ENCODE measurements at regions not wholly inside any gene's neighbourhood (a gene's known extent, or its start where the extent isn't known, plus 50 kb on each side); places are given as distances from the start of the nearest gene placed in this dataset.
A peak's percentile ranks its signal among the peaks of the same experiment; 100 is the strongest.

DNA sequence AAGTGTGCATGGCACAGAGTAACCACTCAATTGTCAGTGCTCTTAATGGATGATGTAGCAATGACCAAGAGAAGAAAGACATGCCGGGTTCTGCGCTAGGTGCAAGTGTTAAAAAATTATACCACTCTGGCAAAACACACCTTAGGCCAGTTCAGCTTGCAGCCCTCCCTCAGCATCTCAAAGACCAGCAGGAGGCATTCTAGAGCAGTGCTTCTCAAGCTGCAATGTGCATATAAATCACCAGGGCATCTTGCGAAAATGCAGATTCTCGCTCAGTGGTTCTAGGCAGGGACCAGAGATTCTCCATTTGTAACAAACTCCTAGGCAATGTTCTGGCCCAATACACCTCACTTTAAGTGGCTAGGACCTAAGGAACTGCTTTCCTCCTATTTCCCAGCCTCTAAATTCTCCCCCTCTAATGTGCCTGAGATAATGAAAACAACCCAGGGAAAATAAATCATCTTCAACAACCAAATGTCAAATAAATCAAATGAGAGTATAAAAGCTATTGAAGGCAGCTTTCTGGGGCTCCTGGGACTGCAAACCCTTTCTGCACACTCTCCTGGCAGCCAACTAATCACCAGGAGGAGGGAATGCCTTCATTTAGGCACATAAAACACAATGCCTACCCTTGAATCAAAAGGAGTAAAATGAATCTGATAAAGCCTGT is 337.2 kb upstream of the API5 start:
- Histone ChIP-seq H3K9me2 (ENCODE audit: insufficient read depth, low read length) (no peaks in the 10 kb centered on the region), H3K27me3 (ENCODE audit: insufficient read depth, low read depth, low read length) (no peaks in the 10 kb centered on the region), H3K4me3 (ENCODE audit: low read length) (peak overlapping the region; percentile 10), H3K9me3 (ENCODE audit: low read length) (no peaks in the 10 kb centered on the region), H2AFZ (ENCODE audit: low read depth, low read length) (no peak overlapping the region), H3F3A (ENCODE audit: insufficient read depth, low read length, poor library complexity, severe bottlenecking) (no peaks in the 10 kb centered on the region), H3K4me2 (ENCODE audit: low read length) (no peak overlapping the region), H4K20me1 (ENCODE audit: insufficient read depth) (no peaks in the 10 kb centered on the region), H3K79me2 (replicated peaks; ENCODE audit: insufficient read depth, low read length) (no peaks in the 10 kb centered on the region), H3K9ac (ENCODE audit: low read length) (no peak overlapping the region), H3K27ac (ENCODE audit: low read length) (peak overlapping the region; percentile 47), H3K36me3 (ENCODE audit: insufficient read depth, low read length) (no peaks in the 10 kb centered on the region)
- TF ChIP-seq RAD21 (conservative IDR thresholded peaks at IDR 0.05) (no peak), EZH2 (IDR thresholded peaks at IDR 0.05; ENCODE audit: borderline replicate concordance, insufficient read depth, low read length, poor library complexity, severe bottlenecking) (no peak), MXI1 (conservative IDR thresholded peaks at IDR 0.05; ENCODE audit: poor library complexity, severe bottlenecking) (no peak), TAF1 (IDR thresholded peaks at IDR 0.05; ENCODE audit: low read depth) (no peak), POLR2AphosphoS5 (IDR thresholded peaks at IDR 0.05) (peak; percentile 12), SMC3 (conservative IDR thresholded peaks at IDR 0.05; ENCODE audit: poor library complexity) (no peak), EP300 (conservative IDR thresholded peaks at IDR 0.05; ENCODE audit: poor library complexity, severe bottlenecking) (no peak)
- TF ChIP-seq, protein P1, sequence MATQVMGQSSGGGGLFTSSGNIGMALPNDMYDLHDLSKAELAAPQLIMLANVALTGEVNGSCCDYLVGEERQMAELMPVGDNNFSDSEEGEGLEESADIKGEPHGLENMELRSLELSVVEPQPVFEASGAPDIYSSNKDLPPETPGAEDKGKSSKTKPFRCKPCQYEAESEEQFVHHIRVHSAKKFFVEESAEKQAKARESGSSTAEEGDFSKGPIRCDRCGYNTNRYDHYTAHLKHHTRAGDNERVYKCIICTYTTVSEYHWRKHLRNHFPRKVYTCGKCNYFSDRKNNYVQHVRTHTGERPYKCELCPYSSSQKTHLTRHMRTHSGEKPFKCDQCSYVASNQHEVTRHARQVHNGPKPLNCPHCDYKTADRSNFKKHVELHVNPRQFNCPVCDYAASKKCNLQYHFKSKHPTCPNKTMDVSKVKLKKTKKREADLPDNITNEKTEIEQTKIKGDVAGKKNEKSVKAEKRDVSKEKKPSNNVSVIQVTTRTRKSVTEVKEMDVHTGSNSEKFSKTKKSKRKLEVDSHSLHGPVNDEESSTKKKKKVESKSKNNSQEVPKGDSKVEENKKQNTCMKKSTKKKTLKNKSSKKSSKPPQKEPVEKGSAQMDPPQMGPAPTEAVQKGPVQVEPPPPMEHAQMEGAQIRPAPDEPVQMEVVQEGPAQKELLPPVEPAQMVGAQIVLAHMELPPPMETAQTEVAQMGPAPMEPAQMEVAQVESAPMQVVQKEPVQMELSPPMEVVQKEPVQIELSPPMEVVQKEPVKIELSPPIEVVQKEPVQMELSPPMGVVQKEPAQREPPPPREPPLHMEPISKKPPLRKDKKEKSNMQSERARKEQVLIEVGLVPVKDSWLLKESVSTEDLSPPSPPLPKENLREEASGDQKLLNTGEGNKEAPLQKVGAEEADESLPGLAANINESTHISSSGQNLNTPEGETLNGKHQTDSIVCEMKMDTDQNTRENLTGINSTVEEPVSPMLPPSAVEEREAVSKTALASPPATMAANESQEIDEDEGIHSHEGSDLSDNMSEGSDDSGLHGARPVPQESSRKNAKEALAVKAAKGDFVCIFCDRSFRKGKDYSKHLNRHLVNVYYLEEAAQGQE (IDR thresholded peaks at IDR 0.05; ENCODE audit: borderline replicate concordance): no peak
- TF ChIP-seq, protein P2, sequence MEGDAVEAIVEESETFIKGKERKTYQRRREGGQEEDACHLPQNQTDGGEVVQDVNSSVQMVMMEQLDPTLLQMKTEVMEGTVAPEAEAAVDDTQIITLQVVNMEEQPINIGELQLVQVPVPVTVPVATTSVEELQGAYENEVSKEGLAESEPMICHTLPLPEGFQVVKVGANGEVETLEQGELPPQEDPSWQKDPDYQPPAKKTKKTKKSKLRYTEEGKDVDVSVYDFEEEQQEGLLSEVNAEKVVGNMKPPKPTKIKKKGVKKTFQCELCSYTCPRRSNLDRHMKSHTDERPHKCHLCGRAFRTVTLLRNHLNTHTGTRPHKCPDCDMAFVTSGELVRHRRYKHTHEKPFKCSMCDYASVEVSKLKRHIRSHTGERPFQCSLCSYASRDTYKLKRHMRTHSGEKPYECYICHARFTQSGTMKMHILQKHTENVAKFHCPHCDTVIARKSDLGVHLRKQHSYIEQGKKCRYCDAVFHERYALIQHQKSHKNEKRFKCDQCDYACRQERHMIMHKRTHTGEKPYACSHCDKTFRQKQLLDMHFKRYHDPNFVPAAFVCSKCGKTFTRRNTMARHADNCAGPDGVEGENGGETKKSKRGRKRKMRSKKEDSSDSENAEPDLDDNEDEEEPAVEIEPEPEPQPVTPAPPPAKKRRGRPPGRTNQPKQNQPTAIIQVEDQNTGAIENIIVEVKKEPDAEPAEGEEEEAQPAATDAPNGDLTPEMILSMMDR (IDR thresholded peaks at IDR 0.05; ENCODE audit: poor library complexity, severe bottlenecking): peak; percentile 45

DNA sequence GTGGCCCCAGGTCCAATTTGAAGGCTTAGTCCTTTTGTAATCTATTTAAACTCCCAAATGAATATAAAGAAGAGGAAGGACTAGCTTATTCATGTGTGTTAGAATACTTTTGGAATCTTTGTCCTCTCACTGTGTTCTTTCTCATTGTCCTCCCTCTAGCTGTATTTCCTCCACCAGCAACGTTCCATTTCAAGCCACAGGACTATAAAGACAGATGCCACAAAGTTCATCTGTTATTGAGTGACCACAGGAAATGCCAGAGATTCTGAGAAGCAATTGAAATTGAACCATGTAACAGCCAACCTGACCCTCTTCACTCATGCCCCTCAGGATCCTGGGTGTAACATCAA is 336.6 kb upstream of the API5 start:
- Histone ChIP-seq H3K27me3 (ENCODE audit: insufficient read depth, low read depth, low read length) (no peaks in the 10 kb centered on the region), H3F3A (ENCODE audit: insufficient read depth, low read length, poor library complexity, severe bottlenecking) (no peaks in the 10 kb centered on the region), H3K9me2 (ENCODE audit: insufficient read depth, low read length) (no peaks in the 10 kb centered on the region), H3K4me2 (ENCODE audit: low read length) (no peak overlapping the region), H2AFZ (ENCODE audit: low read depth, low read length) (no peak overlapping the region), H4K20me1 (ENCODE audit: insufficient read depth) (no peaks in the 10 kb centered on the region), H3K9me3 (ENCODE audit: low read length) (no peaks in the 10 kb centered on the region), H3K27ac (ENCODE audit: low read length) (peak overlapping the region; percentile 47), H3K79me2 (replicated peaks; ENCODE audit: insufficient read depth, low read length) (no peaks in the 10 kb centered on the region), H3K9ac (ENCODE audit: low read length) (no peak overlapping the region), H3K4me3 (ENCODE audit: low read length) (peak overlapping the region; percentile 10), H3K36me3 (ENCODE audit: insufficient read depth, low read length) (no peaks in the 10 kb centered on the region)
- TF ChIP-seq, protein P2 (IDR thresholded peaks at IDR 0.05; ENCODE audit: poor library complexity, severe bottlenecking): no peak
- TF ChIP-seq MXI1 (conservative IDR thresholded peaks at IDR 0.05; ENCODE audit: poor library complexity, severe bottlenecking) (no peak), SMC3 (conservative IDR thresholded peaks at IDR 0.05; ENCODE audit: poor library complexity) (no peak)
